KMS-11 (cell line): ENCODE measurements at regions not wholly inside any gene's neighbourhood (a gene's known extent, or its start where the extent isn't known, plus 50 kb on each side); places are given as distances from the start of the nearest gene placed in this dataset.
"Not testable (repeated sequence)": the region's sequence is repeated elsewhere in the genome, so short reads cannot be mapped to it uniquely, and the experiment has no call there.

ENCODE experiments used
- H2AFZ ChIP-seq: fragments of 200-600 bp; sonication (generic); 2 replicates; pipeline ENCODE4 v1.6.1; 2016; ENCODE audit warnings: antibody characterized with exemption, mixed run types, low read depth
- H3K27ac ChIP-seq: fragments of 200-600 bp; sonication (generic); 2 replicates; pipeline ENCODE4 v1.6.1; 2016; ENCODE audit warnings: mild to moderate bottlenecking, mixed run types
- H3K27me3 ChIP-seq: fragments of 200-600 bp; sonication (generic); 2 replicates; pipeline ENCODE4 v1.6.1; 2017; ENCODE audit warnings: mild to moderate bottlenecking, low read depth, mixed run types, moderate library complexity; ENCODE audit not compliant: insufficient read depth
- H3K36me3 ChIP-seq: fragments of 200-600 bp; sonication (generic); 2 replicates; pipeline ENCODE4 v1.6.1; 2017; ENCODE audit warnings: mild to moderate bottlenecking, mixed run types; ENCODE audit not compliant: insufficient read depth
- H3K4me1 ChIP-seq: fragments of 200-600 bp; sonication (generic); 2 replicates; pipeline ENCODE4 v1.6.1; 2016; ENCODE audit warnings: mild to moderate bottlenecking, low read depth, mixed run types; ENCODE audit not compliant: poor library complexity, severe bottlenecking
- H3K4me2 ChIP-seq: fragments of 200-600 bp; sonication (generic); 2 replicates; pipeline ENCODE4 v1.7.0; 2016; ENCODE audit warnings: mild to moderate bottlenecking, mixed run types
- H3K4me3 ChIP-seq: fragments of 200-600 bp; sonication (generic); IDR thresholded peaks from 2 replicates; pipeline ENCODE4 v1.6.1; 2017; ENCODE audit warnings: low read depth, low read length, mixed read lengths; ENCODE audit not compliant: insufficient read depth
- H3K79me2 ChIP-seq: fragments of 200-600 bp; sonication (generic); 2 replicates; pipeline ENCODE4 v1.6.1; 2016; ENCODE audit warnings: low read depth, mixed run types; ENCODE audit not compliant: insufficient read depth
- H3K9ac ChIP-seq: fragments of 200-600 bp; sonication (generic); 2 replicates; pipeline ENCODE4 v1.6.1; 2016; ENCODE audit warnings: mild to moderate bottlenecking, mixed run types
- H4K20me1 ChIP-seq: fragments of 200-600 bp; sonication (generic); 2 replicates; pipeline ENCODE4 v1.6.1; 2016; ENCODE audit warnings: mild to moderate bottlenecking, mixed run types; ENCODE audit not compliant: insufficient read depth
- TF ChIP-seq, protein P1 (sequence below): fragments of 200-600 bp; sonication (generic); conservative IDR thresholded peaks from 2 replicates; pipeline ENCODE4 v1.6.1; 2017; ENCODE audit warnings: low read depth, mild to moderate bottlenecking, antibody characterized with exemption, low read length, moderate library complexity, mixed read lengths

DNA sequence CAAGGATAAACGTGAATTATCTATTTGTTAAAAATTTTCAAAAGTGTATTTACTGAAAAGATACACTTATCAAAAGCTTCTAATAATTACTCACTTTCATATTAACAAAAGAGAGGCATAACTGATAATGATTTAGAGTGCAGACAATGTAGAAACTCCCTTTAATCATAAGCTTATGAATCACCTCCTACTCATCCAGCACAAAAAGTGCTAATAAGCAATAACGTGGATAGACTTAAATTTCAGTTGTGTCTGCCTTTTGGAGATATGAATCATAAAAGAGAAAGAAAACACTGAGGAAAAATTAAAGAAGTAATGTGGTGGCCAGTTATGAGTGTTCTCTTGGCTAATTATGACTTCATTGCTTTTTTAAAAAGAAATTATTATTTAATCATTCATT is 827.6 kb upstream of the B3GALT2 start:
- TF ChIP-seq, protein P1, sequence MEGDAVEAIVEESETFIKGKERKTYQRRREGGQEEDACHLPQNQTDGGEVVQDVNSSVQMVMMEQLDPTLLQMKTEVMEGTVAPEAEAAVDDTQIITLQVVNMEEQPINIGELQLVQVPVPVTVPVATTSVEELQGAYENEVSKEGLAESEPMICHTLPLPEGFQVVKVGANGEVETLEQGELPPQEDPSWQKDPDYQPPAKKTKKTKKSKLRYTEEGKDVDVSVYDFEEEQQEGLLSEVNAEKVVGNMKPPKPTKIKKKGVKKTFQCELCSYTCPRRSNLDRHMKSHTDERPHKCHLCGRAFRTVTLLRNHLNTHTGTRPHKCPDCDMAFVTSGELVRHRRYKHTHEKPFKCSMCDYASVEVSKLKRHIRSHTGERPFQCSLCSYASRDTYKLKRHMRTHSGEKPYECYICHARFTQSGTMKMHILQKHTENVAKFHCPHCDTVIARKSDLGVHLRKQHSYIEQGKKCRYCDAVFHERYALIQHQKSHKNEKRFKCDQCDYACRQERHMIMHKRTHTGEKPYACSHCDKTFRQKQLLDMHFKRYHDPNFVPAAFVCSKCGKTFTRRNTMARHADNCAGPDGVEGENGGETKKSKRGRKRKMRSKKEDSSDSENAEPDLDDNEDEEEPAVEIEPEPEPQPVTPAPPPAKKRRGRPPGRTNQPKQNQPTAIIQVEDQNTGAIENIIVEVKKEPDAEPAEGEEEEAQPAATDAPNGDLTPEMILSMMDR: no peak

DNA sequence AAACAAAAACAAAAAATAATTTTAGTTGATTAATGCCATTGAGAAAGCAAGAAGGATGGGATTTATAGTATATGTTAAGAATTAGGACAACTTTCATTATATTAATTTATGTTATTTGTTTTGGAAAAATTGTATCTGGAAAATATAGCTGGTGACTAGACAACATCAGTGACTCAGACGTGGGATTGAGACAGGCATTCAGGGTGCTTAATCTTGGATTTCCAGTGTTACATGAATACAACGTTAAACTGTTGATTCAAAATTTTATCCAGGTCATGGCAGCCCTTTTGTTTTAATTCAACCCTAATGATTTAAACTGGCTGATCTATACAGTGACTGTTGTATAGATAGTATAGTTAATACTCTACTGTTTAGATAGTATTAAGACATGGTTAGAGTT is 827.1 kb upstream of the B3GALT2 start:
- H3K4me2 ChIP-seq: no peak overlapping the region
- no peak overlapping the region for H3K27ac ChIP-seq
- no peak overlapping the region for H3K9ac ChIP-seq
- no peaks in the 10 kb centered on the region for H3K79me2 ChIP-seq
- H4K20me1 ChIP-seq: no peaks in the 10 kb centered on the region
- H3K4me1 ChIP-seq: no peaks in the 10 kb centered on the region
- H3K27me3 ChIP-seq: no peaks in the 10 kb centered on the region
- no peak overlapping the region for H3K4me3 ChIP-seq
- H2AFZ ChIP-seq: no peak overlapping the region
- TF ChIP-seq, protein P1: no peak
- H3K36me3 ChIP-seq: no peaks in the 10 kb centered on the region

More for the DNA sequence above, 827.6 kb upstream of the B3GALT2 start:
- H3K4me2 ChIP-seq: no peak overlapping the region
- no peak overlapping the region for H2AFZ ChIP-seq
- H3K27ac ChIP-seq: no peak overlapping the region
- no peaks in the 10 kb centered on the region for H4K20me1 ChIP-seq
- no peaks in the 10 kb centered on the region for H3K36me3 ChIP-seq
- H3K4me3 ChIP-seq: no peak overlapping the region
- no peaks in the 10 kb centered on the region for H3K79me2 ChIP-seq
- no peaks in the 10 kb centered on the region for H3K4me1 ChIP-seq
- no peak overlapping the region for H3K9ac ChIP-seq
- no peaks in the 10 kb centered on the region for H3K27me3 ChIP-seq

DNA sequence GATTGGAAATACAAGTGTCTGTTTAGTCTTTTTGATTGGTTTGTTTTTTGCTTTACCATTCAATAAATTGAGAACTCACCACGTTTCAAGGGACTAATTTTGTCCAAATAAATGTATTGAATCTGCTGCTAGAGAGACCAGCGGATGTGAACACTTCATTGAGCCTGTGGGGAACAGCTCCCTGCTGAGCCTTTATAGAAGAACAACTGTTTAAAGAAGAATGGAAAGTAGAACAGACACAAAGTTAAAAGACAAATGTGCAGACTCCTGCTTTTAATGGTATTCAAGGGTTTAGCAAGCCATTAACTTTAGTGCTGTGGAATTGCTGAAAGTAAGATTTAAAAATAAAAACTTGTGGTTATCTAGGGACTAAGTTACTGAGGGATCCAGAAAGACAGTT is 817.7 kb upstream of the B3GALT2 start:
- Histone ChIP-seq H4K20me1 (no peaks in the 10 kb centered on the region), H3K79me2 (no peaks in the 10 kb centered on the region), H3K27ac (no peak overlapping the region), H3K36me3 (no peaks in the 10 kb centered on the region), H3K4me3 (no peak overlapping the region), H3K4me2 (no peak overlapping the region), H3K9ac (no peak overlapping the region), H2AFZ (no peak overlapping the region), H3K4me1 (no peaks in the 10 kb centered on the region), H3K27me3 (no peaks in the 10 kb centered on the region)
- TF ChIP-seq, protein P1: no peak

DNA sequence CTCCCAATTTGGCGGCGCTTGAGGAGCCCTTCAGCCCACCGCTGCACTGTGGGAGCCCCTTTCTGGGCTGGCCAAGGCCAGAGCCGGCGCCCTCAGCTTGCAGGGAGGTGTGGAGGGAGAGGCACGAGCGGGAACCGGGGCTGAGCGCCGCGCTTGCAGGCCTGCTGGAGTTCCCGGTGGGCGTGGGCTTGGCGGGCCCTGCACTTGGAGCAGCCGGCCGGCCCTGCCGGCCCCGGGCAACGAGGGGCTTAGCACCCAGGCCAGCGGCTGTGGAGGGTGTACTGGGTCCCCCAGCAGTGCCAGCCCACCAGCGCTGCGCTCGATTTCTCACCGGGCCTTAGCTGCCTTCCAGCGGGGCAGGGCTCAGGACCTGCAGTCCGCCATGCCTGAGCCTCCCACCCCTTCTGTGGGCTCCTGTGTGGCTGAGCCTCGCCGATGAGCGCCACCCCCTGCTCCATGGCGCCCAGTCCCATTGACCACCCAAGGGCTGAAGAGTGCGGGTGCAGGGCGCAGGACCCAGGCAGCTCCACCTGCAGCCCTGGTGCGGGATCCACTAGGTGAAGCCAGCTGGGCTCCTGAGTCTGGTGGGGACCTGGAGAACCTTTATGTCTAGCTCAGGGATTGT is 815.4 kb upstream of the B3GALT2 start:
- H4K20me1 ChIP-seq, H3K36me3 ChIP-seq, H2AFZ ChIP-seq, H3K79me2 ChIP-seq, H3K4me2 ChIP-seq, H3K4me1 ChIP-seq, H3K9ac ChIP-seq, H3K27me3 ChIP-seq, H3K27ac ChIP-seq, H3K4me3 ChIP-seq: not testable (repeated sequence)

DNA sequence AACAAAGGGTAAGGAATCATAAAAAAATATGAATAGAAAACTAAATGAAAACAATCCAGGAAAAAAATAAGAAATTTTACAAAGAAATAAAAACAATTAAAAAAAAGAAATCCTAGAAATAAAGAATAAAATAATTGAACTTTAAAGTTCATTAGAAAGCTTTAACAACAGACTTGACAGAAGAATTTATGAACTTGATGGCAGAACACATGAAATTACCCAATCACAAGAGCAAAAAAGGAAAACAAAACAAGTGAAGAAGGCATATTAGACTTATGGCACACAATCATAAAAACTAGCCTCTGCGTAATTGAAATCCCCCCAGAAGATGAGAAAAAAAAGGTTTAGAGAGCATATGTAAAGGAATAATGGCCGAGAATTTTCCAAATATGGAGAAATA is 802.5 kb upstream of the B3GALT2 start:
- no peak overlapping the region for H3K9ac ChIP-seq
- H3K36me3 ChIP-seq: no peaks in the 10 kb centered on the region
- H3K4me3 ChIP-seq: no peak overlapping the region
- no peak overlapping the region for H3K27ac ChIP-seq
- no peaks in the 10 kb centered on the region for H3K79me2 ChIP-seq
- H4K20me1 ChIP-seq: no peaks in the 10 kb centered on the region
- no peak overlapping the region for H2AFZ ChIP-seq
- TF ChIP-seq, protein P1: no peak
- H3K4me2 ChIP-seq: no peak overlapping the region
- H3K27me3 ChIP-seq: no peaks in the 10 kb centered on the region
- H3K4me1 ChIP-seq: no peaks in the 10 kb centered on the region
